ENCODE measurements at regions not wholly inside any gene's neighbourhood (a gene's known extent, or its start where the extent isn't known, plus 50 kb on each side); places are given as distances from the start of the nearest gene placed in this dataset.

- TF ChIP-seq CTCF (IDR thresholded peaks at IDR 0.05) = no peak
- Mint-ChIP-seq H3K27ac (no peak overlapping the region), H3K27me3 (ENCODE audit: low read depth in 3 of 3) (no peaks in the 10 kb centered on the region), H3K9me3 (peaks cover 0 to 11% (median 6%) of the 10 kb centered on the region in 7 donors), H3K4me3 (no peak overlapping the region), H3K4me1 (no peaks in the 10 kb centered on the region), H3K36me3 (no peaks in the 10 kb centered on the region)
- no peaks in the 10 kb centered on the region for H3K36me3 ChIP-seq (replicated peaks in 1 of 2; ENCODE audit: control insufficient read depth in 1 of 2, insufficient read depth in 2 of 2, low read length in 2 of 2)
- no peak overlapping the region for H2AFZ ChIP-seq (ENCODE audit: insufficient read depth, low read depth, low read length, poor library complexity, severe bottlenecking)
- intact Hi-C loops (cut with micrococcal nuclease) = no loop called here
- no peak overlapping the region for H3K4me2 ChIP-seq (replicated peaks; ENCODE audit: extremely low read depth, low read length, poor library complexity, severe bottlenecking)
- H3K27ac ChIP-seq (ENCODE audit: low read depth in 1 of 2, low read length in 2 of 2) = no peak overlapping the region
- no peak overlapping the region for H3K4me3 ChIP-seq (replicated peaks in 1 of 3; ENCODE audit: low read depth in 2 of 3, low read length in 3 of 3)
- WGBS (ENCODE audit: insufficient coverage) = no CpG with 5 or more reads among the region's 2 CpGs
- DNase-seq = no peak
- peaks cover 0 to 11% of the 10 kb centered on the region in 2 donors for H3K9me3 ChIP-seq (replicated peaks in 1 of 2; ENCODE audit: control insufficient read depth in 1 of 2, insufficient read depth in 1 of 2, low read length in 2 of 2)
- H3K27me3 ChIP-seq (ENCODE audit: control insufficient read depth in 2 of 2, insufficient read depth in 2 of 2, low read length in 2 of 2) = no peaks in the 10 kb centered on the region
- H4K20me1 ChIP-seq (ENCODE audit: insufficient read depth, low read length) = no peaks in the 10 kb centered on the region
- no peak overlapping the region for H3K9ac ChIP-seq (ENCODE audit: insufficient read depth, low read length, poor library complexity, severe bottlenecking)
- H3K4me1 ChIP-seq (ENCODE audit: control insufficient read depth in 1 of 2, insufficient read depth in 2 of 2, low read length in 2 of 2) = no peaks in the 10 kb centered on the region
- H3K79me2 ChIP-seq (ENCODE audit: insufficient read depth, low read length) = no peaks in the 10 kb centered on the region
Observed at GRCh38 chr1:239647964-239648632, 261.7 kb downstream of the CHRM3 start.

GRCh38 chr1:239655023-239655422 is 268.7 kb downstream of the CHRM3 start:
- Histone ChIP-seq H3K4me1 (ENCODE audit: control insufficient read depth in 1 of 2, insufficient read depth in 2 of 2, low read length in 2 of 2) (no peaks in the 10 kb centered on the region), H4K20me1 (ENCODE audit: insufficient read depth, low read length) (no peaks in the 10 kb centered on the region), H3K4me2 (replicated peaks; ENCODE audit: extremely low read depth, low read length, poor library complexity, severe bottlenecking) (no peak overlapping the region), H3K4me3 (replicated peaks in 1 of 3; ENCODE audit: low read depth in 2 of 3, low read length in 3 of 3) (no peak overlapping the region), H3K79me2 (ENCODE audit: insufficient read depth, low read length) (no peaks in the 10 kb centered on the region), H3K36me3 (replicated peaks in 1 of 2; ENCODE audit: control insufficient read depth in 1 of 2, insufficient read depth in 2 of 2, low read length in 2 of 2) (no peaks in the 10 kb centered on the region), H2AFZ (ENCODE audit: insufficient read depth, low read depth, low read length, poor library complexity, severe bottlenecking) (no peak overlapping the region), H3K27ac (ENCODE audit: low read depth in 1 of 2, low read length in 2 of 2) (no peak overlapping the region), H3K27me3 (ENCODE audit: control insufficient read depth in 2 of 2, insufficient read depth in 2 of 2, low read length in 2 of 2) (no peaks in the 10 kb centered on the region), H3K9me3 (replicated peaks in 1 of 2; ENCODE audit: control insufficient read depth in 1 of 2, insufficient read depth in 1 of 2, low read length in 2 of 2) (no peaks in the 10 kb centered on the region), H3K9ac (ENCODE audit: insufficient read depth, low read length, poor library complexity, severe bottlenecking) (no peak overlapping the region)
- no peak for TF ChIP-seq CTCF (IDR thresholded peaks at IDR 0.05)
- WGBS (ENCODE audit: insufficient coverage) = no CpG with 5 or more reads among the region's 2 CpGs
- Mint-ChIP-seq H3K27ac (no peak overlapping the region), H3K36me3 (no peaks in the 10 kb centered on the region), H3K4me3 (no peak overlapping the region), H3K27me3 (ENCODE audit: low read depth in 3 of 3) (no peaks in the 10 kb centered on the region), H3K9me3 (peaks cover 0 to 8% (median 0%) of the 10 kb centered on the region in 7 donors), H3K4me1 (peaks cover 3% of the 10 kb centered on the region)
- DNase-seq = no peak
- intact Hi-C loops (cut with micrococcal nuclease) = no loop called here

Data from CD14-positive monocyte (primary cell).